GM18505 (cell line): ENCODE measurements at regions not wholly inside any gene's neighbourhood (a gene's known extent, or its start where the extent isn't known, plus 50 kb on each side); places are given as distances from the start of the nearest gene placed in this dataset.

Source experiments
- ATAC-seq: cut with Tn5 transposase; IDR thresholded peaks from one replicate; pipeline ENCODE4 v1.9.1; 2021; ENCODE audit not compliant: unreplicated experiment
- POLR2A ChIP-seq: IDR thresholded peaks from 4 replicates; pipeline ENCODE4 v1.6.1; 2011; ENCODE audit warnings: borderline replicate concordance; ENCODE audit not compliant: insufficient read depth, insufficient read length; ENCODE audit errors: extremely low read depth

DNA sequence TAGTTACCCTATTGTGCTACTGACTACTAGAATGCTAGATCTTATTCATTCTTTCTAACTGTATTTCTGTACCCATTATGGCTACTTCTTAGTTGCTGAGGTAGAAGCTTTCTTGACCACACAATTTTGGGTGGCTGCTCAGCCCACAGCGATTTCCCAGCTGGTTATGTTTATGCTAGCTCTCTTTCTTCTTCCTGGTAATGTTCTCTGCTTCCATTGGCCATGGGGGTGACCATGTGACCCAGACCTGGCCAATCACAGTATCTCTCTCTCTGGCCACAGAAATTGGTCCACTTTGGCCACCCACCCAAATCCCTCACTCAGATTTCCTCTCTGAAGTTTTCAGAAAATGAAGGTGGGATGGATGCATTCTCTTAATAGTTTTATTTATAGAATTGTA lies 427.9 kb upstream of the CLINT1 start:
- no peak for ATAC-seq
- TF ChIP-seq POLR2A, result no peak

DNA sequence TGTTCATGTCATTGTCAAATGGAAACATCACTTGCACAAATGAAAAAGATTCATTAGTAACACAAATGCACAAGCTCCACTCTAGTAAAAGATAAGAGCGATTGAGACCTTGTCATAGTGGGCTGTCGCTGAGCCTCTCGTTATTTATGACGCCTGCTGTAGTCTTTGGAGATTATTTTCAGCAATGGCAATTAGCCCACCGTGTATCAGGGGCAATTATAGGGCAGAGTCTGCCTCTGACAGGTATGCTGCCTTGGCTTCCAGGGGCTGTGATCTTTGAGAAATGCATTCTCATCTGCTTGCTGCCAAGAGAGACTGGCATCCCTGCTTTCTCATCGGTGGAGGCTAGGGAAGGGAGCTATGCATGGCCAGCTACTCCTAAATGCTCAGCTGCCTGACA lies 426.8 kb upstream of the CLINT1 start:
- TF ChIP-seq POLR2A, result no peak
- ATAC-seq, result no peak

DNA sequence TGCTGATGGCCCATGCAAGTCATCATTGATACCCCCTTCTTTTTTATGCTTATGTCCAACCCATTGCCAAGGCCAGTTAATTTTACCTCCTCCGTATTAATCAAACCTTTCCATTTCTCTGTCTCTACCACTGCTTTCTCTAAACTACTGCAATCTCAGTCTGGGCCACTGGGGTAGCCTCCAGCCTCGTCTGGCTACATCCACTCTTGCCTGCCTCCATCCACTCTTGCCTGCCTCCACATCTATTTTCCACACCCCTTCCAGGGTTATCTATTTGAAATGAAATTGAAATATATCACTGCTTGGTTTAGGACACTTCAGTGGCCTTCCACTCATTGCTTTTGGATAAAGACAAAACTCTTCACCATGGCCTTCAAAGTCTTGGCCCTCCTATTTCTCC lies 425.3 kb upstream of the CLINT1 start:
- no peak for ATAC-seq
- TF ChIP-seq POLR2A, result no peak

DNA sequence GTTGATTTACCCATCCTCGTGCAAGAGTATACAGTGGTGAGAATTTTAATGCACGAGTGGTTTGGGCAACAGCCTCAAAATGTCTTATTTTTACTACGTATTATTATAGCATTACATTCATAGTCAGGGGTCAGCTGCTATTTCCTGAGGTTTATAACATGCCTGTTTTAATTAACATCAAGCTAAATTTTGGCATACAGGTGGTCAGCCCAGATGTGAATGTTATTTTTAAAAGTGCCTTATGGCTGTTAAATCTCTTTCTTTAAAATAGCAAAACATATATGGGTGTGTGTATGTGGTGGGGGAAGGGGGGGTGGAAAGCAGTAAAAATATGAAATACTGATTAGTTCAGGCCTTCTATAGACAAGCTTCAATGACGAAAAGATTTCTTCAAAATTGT lies 424.5 kb upstream of the CLINT1 start:
- no peak for TF ChIP-seq POLR2A
- no peak for ATAC-seq

DNA sequence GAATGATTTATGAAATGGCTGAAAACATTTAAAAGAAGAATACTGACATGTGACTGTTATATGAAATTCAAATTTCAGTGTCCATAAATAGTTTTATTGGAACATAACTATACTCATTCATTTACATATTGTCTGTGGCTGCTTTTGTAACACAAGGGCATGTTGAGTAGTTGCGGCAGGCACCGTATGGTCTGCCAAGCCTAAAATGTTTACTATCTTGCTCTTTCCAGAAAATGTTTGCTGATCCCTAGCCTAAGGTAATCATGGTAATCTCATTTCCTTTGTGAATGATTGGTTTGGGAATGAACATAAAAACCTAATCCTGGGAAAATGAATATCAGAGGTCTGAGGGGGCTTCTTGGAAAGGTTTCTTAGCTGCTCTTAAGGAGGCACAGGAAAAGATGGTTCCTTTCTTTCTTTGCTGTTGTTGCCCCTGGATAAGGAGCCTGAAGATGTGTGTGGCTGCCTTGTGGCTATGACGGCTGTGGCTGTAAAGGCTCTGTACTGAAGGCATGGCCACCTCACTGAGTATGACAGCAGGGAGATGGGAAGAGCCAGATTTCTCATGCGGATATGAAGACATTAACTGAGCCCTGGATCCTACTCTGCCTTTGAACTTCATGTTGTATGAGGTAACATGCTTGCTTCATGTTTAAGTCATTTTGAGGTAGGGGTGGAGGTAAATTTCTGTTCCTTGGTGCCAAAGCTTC lies 419.4 kb upstream of the CLINT1 start:
- no peak for TF ChIP-seq POLR2A
- ATAC-seq, result no peak

DNA sequence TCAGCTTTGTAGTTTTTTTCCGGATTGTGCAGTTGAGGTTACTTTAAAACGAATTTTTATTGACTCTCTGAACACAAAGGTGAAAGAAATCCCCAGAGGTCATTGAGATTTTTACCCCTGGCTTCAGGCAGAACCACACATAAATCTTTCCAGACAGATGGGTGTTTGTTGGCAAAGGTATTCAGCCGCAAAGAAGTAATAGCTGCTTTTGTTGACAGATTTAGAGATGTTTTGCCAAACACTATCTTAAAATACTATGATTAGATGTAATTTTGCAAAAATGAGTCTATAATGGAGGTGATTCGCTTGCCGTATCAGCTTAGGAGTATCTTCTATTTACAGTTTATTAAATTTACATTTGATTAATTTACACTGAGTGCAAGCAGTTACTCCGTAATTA lies 418.3 kb upstream of the CLINT1 start:
- TF ChIP-seq POLR2A, result no peak
- ATAC-seq, result no peak

DNA sequence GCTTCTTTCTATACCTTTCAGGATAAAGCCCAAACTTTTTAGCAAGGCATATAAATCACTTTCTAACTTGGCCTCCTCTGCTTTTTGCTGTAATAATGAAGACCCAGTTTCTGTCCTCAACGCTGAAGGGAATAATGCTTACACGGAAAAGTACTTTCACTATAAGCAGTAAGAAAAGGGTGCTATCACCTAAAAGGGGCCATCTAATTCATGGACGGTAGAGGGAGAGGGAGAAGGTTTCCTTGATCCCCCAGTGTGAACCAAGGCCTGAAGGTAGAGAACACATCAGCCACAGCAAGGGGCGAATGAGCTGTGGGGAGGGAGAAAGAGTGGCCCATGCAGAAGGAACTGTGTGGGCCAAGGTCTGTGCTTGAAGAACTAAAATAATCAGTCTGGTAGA lies 417.7 kb upstream of the CLINT1 start:
- no peak for ATAC-seq
- TF ChIP-seq POLR2A, result no peak

DNA sequence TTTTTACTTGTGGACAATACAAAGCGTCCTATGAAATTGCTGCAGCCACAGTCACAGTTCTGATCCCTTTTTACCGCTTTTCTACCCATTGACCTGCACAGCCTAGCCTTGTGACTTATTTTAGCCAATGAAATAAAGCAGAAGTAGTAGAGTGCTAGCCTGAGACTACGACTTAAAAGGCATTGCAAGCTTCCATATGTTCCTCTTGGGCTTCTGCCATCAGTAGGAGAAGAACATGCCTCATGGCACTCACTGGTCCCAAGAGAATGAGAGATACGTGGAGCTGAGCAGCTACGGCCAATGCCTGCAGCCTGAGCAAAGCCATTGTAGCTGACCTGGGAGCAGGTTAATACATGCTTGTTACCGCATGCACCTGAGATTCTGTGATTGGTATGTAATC lies 416.6 kb upstream of the CLINT1 start:
- no peak for ATAC-seq
- TF ChIP-seq POLR2A, result no peak

DNA sequence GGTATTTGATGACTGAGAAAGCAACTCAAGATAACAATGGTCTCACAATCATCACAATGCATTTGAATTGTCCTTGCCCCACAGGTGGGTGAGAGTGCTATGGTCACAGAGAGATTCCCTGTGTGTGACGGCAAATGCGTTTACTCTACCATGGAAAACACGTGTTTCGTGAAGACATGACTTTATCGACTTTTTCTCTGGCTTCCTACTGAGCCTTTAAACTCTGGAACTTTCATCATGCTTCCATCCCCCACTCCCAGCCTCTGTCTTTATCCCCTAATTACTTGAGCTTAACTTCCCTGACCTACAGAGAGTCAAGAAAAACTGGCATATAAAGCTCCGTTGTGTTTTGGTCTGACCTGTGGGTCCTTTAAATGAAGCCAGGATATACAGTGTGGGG lies 414.1 kb upstream of the CLINT1 start:
- TF ChIP-seq POLR2A, result no peak
- ATAC-seq, result no peak

DNA sequence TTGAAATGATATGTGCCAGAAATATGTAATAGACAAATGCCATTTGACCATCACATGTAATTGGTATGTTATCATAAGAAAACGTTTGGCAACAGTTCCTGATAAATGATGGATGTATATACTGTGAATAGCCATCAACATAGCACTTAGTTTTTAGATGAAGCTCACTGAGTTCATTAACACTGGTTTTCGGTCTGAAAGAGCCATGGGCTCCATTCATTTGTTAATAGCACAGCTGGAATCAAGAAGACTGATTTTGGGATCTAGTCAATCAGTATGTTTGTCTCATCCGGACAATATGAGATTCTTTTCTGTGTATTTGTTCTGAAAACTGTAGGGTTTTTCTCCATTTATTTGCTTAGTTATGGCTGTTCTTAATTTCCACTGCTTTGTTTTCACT lies 413.5 kb upstream of the CLINT1 start:
- no peak for ATAC-seq
- TF ChIP-seq POLR2A, result no peak

DNA sequence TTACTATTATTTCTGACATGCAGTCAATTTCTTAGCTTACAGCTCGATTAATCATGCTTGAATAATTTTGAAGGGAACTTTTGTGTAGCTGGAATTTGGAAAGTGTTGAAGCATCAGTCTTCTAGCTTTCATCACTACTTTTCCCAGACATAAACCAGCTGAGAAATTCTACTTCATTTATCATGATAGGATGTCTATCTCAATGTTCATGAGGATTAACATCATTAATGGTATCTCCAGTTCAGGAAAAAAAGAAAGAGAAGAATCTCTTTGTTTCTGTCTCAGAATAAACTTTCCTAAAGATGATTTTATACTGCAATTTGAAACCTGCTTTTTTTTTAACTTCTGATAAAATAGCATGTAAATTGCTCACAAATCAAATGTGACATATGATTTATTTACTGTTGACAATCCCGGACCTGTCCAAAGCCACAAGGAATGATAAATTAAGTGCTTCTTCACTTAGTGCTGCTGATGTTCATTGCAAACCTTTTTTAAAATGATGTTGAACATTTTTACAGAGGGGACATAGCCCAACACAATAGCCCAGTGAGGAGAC lies 412.1 kb upstream of the CLINT1 start:
- no peak for ATAC-seq
- no peak for TF ChIP-seq POLR2A

DNA sequence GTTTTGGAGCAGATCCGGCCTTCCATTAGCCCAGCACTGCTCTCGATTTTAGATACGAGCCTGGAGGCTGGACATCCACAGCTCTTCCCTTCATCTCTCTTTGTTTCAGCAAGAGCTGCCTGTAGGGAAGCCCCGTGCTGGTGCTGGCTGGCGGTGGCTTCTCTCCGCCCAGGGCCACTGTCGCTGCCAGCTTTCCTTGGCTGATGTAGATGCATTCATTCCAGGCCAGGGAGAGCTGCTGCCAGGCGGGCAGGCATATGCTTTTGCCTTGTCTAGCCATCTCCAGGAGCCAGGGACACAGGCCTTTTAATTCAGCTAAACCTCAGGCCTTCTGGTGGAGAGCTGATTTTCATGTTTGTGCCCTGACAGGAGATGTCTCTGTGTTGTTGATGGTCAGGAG lies 409.3 kb upstream of the CLINT1 start:
- no peak for TF ChIP-seq POLR2A
- ATAC-seq, result no peak

DNA sequence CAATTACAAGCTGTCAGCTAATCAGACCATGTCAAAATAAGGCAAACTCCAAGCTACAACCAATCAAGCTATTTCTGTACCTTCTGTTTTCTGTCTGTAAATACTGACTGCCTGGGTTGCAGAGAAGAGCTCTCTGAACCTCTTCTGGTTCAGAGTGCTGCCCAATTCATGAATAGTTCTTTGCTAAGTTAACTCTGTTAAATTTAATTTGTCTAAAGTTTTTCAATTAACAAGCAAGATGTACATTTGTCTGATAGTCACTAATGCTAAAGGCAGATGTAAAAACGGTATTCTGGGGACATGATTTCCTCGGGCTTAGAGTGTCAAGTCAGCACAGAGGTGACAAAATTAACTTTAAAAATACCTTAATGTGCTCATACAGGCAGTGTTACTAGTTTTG lies 408.3 kb upstream of the CLINT1 start:
- no peak for ATAC-seq
- no peak for TF ChIP-seq POLR2A

DNA sequence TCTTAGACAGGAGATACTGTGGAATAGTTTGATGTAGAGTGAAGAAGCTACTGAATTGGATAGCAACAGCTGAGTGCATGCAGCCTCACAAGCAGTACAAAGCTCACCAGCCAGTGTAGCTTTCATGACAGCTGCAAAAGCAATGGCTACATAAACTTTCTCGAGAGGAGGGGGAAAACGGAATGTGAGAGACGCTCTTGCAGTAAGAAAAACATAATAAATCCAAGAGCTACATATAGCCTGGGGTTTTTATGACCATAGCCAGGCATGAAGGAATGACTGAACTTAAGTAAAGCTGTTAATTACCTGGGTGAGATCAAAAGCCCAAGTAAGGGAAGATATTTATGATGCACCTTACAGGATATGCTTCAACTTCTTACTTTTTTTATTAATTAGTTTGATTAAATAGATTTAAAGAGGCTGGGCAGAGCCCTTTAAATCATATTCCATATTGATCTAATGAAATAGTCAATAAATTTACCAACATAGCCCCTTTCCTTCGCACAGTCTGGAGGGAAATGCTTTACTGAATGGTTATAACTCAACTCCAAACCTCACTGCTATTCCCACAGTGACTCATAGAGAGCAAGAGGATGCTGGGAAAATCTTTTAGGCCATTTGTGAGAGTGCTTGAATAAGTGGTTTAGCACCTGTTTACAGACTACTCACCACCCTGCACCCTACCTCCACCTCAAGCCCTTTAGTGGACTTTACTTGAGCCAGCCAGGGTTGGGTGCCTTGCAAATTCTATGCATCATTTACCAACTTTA lies 407.2 kb upstream of the CLINT1 start:
- ATAC-seq, result no peak

DNA sequence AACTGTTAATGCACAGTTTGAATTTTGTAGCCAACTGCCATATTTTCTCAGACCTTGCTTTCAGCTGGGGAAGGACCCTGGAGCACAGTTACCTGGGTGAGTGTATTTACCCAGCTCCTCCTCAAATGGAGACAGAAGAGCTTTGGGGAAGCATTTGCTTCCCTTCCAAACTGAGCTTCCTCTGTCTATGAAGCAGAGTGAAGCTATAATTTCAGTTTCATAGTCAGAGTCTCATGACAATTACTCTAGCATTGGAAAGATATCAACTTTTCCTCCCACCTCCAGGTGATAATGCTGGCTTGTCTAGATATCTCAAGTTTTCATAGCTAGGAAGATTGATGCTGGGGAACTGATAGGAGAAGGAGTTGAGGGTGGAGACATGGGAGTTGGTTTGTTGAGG lies 406.4 kb upstream of the CLINT1 start:
- no peak for ATAC-seq
- TF ChIP-seq POLR2A, result no peak

More for the DNA sequence above, 407.2 kb upstream of the CLINT1 start:
- TF ChIP-seq POLR2A, result no peak

DNA sequence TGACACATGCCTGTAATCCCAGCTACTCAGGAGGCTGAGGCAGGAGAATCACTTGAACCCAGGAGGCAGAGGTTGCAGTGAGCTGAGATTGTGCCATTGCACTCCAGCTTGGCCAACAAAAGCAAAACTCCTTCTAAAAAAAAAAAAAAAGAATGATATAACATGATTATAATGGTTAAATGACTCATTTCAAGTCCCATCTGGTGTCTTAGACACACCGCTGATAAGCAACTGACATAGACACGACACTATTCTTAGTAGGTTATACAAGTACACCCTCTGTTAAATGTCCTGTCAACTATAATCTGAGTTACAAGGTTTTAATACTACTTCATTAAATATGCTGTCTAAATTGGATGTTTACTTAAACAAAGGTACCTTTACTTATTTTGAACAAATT lies 405.3 kb upstream of the CLINT1 start:
- no peak for ATAC-seq
- TF ChIP-seq POLR2A, result no peak
